ENCODE measurements at regions not wholly inside any gene's neighbourhood (a gene's known extent, or its start where the extent isn't known, plus 50 kb on each side); places are given as distances from the start of the nearest gene placed in this dataset.

- no peak for DNase-seq (ENCODE audit: low spot score)
- no peak for TF ChIP-seq CTCF (IDR thresholded peaks at IDR 0.05; ENCODE audit: borderline replicate concordance, control extremely low read depth, extremely low read depth, insufficient read depth, missing control alignments)
- in situ Hi-C loops (cut with MboI; ENCODE audit: low sequenced_read_pairs, unreplicated experiment) = no loop called here
Measured at GRCh38 chr9:120289098-120289497, 290.9 kb downstream of the CDK5RAP2 start.

- no peak for TF ChIP-seq CTCF (IDR thresholded peaks at IDR 0.05; ENCODE audit: borderline replicate concordance, control extremely low read depth, extremely low read depth, insufficient read depth, missing control alignments)
- in situ Hi-C loops (cut with MboI; ENCODE audit: low sequenced_read_pairs, unreplicated experiment) = no loop called here
Measured at GRCh38 chr9:120286530-120286929, 293.4 kb downstream of the CDK5RAP2 start.

GRCh38 chr9:120284821-120285220, 295.1 kb downstream of the CDK5RAP2 start:
- in situ Hi-C loops (cut with MboI; ENCODE audit: low sequenced_read_pairs, unreplicated experiment) = no loop called here
- no peak for TF ChIP-seq CTCF (IDR thresholded peaks at IDR 0.05; ENCODE audit: borderline replicate concordance, control extremely low read depth, extremely low read depth, insufficient read depth, missing control alignments)
- DNase-seq (ENCODE audit: low spot score) = no peak

More at GRCh38 chr9:120286530-120286929, 293.4 kb downstream of the CDK5RAP2 start:
- no peak for DNase-seq (ENCODE audit: low spot score)

DNA sequence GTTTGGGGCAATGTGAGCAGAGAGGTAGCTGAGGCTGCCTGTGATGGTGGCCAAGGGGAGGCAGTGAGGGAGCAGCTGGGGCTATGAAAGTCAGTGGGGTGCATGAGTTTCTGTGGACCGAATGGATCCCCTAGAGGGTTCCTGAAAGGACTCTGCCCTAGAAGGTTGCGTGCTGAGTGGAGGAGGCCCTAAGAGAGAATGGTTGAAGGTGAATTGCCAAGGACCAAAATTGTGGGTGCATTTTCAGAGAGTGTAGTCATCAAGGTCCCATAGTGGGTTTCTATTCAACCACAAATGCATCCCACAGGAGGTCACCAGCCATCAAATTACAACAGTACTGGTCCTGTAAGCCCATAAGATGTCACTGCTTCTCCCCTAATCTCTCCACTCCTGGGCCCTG, 298.3 kb downstream of the CDK5RAP2 start:
- TF ChIP-seq CTCF (IDR thresholded peaks at IDR 0.05; ENCODE audit: borderline replicate concordance, control extremely low read depth, extremely low read depth, insufficient read depth, missing control alignments) = no peak
- no peak for DNase-seq (ENCODE audit: low spot score)
- in situ Hi-C loops (cut with MboI; ENCODE audit: low sequenced_read_pairs, unreplicated experiment) = no loop called here

DNA sequence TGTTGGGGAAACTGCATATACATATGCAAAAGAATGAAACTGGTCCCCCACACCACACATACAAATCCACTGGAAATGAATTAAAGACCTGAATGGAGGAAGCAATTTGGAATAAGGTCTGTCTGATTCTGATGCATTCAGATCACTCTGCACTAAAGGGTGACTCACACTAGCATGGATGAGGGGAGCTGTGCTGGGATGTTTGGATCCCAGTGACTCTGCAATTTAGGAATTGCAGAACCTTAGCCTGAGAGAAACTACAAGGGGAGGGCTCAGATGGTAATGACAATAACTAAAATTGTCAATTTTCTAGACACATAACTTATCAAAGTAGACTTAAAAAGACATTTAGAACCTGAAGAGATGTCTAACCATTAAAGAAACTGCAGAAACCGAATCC, 312.0 kb downstream of the CDK5RAP2 start:
- DNase-seq (ENCODE audit: low spot score) = no peak
- no peak for TF ChIP-seq CTCF (IDR thresholded peaks at IDR 0.05; ENCODE audit: borderline replicate concordance, control extremely low read depth, extremely low read depth, insufficient read depth, missing control alignments)
- in situ Hi-C loops (cut with MboI; ENCODE audit: low sequenced_read_pairs, unreplicated experiment) = no loop called here

DNA sequence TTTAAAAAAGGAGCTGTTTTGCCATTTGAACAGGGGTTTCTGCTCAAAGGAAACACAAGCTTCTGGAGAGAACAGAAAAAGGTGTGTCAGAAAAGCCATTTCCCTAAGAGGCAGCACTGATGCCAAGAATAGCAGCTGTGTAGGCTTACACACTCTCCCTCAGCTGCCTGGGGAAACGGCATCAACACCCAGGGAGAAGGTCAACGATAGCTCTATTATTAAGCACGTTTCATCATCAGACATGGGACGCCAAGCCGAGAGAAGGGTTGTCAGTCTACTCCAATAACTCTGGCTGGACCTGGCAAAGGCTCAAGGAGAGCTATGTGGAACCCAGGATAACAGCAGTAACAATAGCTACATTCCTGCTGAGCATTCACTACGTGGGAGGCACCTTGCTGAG, 314.2 kb downstream of the CDK5RAP2 start:
- TF ChIP-seq CTCF (IDR thresholded peaks at IDR 0.05; ENCODE audit: borderline replicate concordance, control extremely low read depth, extremely low read depth, insufficient read depth, missing control alignments) = no peak
- in situ Hi-C loops (cut with MboI; ENCODE audit: low sequenced_read_pairs, unreplicated experiment) = no loop called here
- DNase-seq (ENCODE audit: low spot score) = no peak

DNA sequence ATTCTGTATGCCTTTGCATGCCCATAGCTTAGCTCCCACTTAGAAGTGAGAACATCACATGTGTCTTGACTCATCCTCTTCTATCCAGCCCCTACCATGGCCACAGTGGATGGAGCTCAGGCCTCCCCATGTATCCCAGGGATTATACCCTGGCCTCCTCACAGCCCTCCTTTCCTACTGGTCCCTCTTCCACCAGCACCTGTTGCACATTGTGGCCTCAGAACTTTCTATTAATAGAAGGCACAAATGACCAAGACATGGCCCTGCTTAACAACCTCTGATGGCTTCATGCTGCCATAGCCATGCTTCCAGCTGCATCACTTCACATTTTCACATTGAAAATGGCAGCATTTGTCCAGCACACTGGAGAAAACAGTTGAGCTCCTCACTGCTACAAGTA, 315.4 kb downstream of the CDK5RAP2 start:
- no peak for DNase-seq (ENCODE audit: low spot score)
- no peak for TF ChIP-seq CTCF (IDR thresholded peaks at IDR 0.05; ENCODE audit: borderline replicate concordance, control extremely low read depth, extremely low read depth, insufficient read depth, missing control alignments)
- in situ Hi-C loops (cut with MboI; ENCODE audit: low sequenced_read_pairs, unreplicated experiment) = no loop called here
